HepG2 (cell line): ENCODE measurements at regions not wholly inside any gene's neighbourhood (a gene's known extent, or its start where the extent isn't known, plus 50 kb on each side); places are given as distances from the start of the nearest gene placed in this dataset.

ENCODE experiments used
- ATAC-seq: fragments of 200-7000 bp; cut with Tn5 transposase; 3 replicates; pipeline ENCODE4 v1.9.1; 2020; ENCODE audit warnings: mild to moderate bottlenecking, moderate library complexity
- BruUV-seq: library from RNA; stranded (reverse); fragments of 400-500 nt; replicated peaks from 2 replicates; lab custom pipeline; 2021; lab: Mats Ljungman, UMichigan
- CTCF ChIA-PET: fragments of 300-600 bp; formaldehyde crosslinking; extraction: SDS; loops from one replicate; lab custom pipeline; 2021; ENCODE audit warnings: low total read pairs, inconsistent platforms, low intra/inter-chr PET ratio; lab: Yijun Ruan, JAX
- POLR2A ChIA-PET: fragments of 350-600 bp; sonication (Branson Sonifier 250); formaldehyde crosslinking; loops from one replicate; lab custom pipeline; 2020; ENCODE audit warnings: antibody characterized with exemption, inconsistent platforms; lab: Yijun Ruan, JAX
- DNase-seq: peaks from one replicate; pipeline ENCODE4 v3.0.0-alpha.2; 2015; ENCODE audit warnings: low spot score
- FAIRE-seq: peaks from 3 replicates; lab custom pipeline; 2011; peaks lifted over from hg19 to GRCh38; lab: Jason Lieb, UNC
- H2AFZ ChIP-seq: one replicate; pipeline ENCODE4 v1.6.1; 2011; ENCODE audit warnings: low read length, inconsistent platforms
- H3K27ac ChIP-seq: fragments of 300-600 bp; 3 replicates; pipeline ENCODE4 v1.8.0; 2011; ENCODE audit warnings: mixed run types, mild to moderate bottlenecking, mixed read lengths, low read length, inconsistent platforms; ENCODE audit not compliant: insufficient read depth; ENCODE audit errors: extremely low read length
- H3K27me3 ChIP-seq, 2 experiments: fragments of 200-600 bp in 1 of 2; 2 replicates in 1 of 2; 3 replicates in 1 of 2; pipeline versions ENCODE4 v1.6.0 to v1.8.0; 2011; ENCODE audit warnings: low read length in 2 of 2, mild to moderate bottlenecking in 2 of 2, moderate library complexity in 2 of 2, inconsistent platforms in 1 of 2; ENCODE audit not compliant: insufficient read depth in 2 of 2, control insufficient read depth in 1 of 2
- H3K36me3 ChIP-seq, 2 experiments: fragments of 200-600 bp in 1 of 2; replicated peaks in 1 of 2; 2 replicates in 1 of 2; 3 replicates in 1 of 2; pipeline versions ENCODE4 v1.5.1 to v1.8.0; 2011; ENCODE audit warnings: low read length in 2 of 2, inconsistent platforms in 1 of 2; ENCODE audit not compliant: insufficient read depth in 2 of 2, control insufficient read depth in 1 of 2
- H3K4me1 ChIP-seq: 2 replicates; pipeline ENCODE4 v1.5.1; 2012; ENCODE audit warnings: low read length, inconsistent platforms; ENCODE audit not compliant: insufficient read depth
- H3K4me2 ChIP-seq: 2 replicates; pipeline ENCODE4 v1.6.0; 2011; ENCODE audit warnings: low read depth, low read length, inconsistent platforms
- H3K4me3 ChIP-seq, 3 experiments: fragments of 200-600 bp in 1 of 3; sonication (generic), shearing (Covaris generic) in 1 of 3; replicated peaks in 1 of 3; 2 replicates each; pipeline ENCODE4 v1.5.1; 2011 to 2016; ENCODE audit warnings: low read length in 3 of 3, inconsistent platforms in 2 of 3, low read depth in 2 of 3, mild to moderate bottlenecking in 2 of 3, control low read depth in 1 of 3, mixed read lengths in 1 of 3; ENCODE audit not compliant: insufficient read depth in 1 of 3
- H3K79me2 ChIP-seq: one replicate; pipeline ENCODE4 v1.6.1; 2011; ENCODE audit warnings: low read length, inconsistent platforms; ENCODE audit not compliant: insufficient read depth
- H3K9ac ChIP-seq: 2 replicates; pipeline ENCODE4 v1.6.0; 2011; ENCODE audit warnings: mild to moderate bottlenecking, low read depth, low read length, inconsistent platforms; ENCODE audit not compliant: insufficient read depth
- H3K9me3 ChIP-seq: 2 replicates; pipeline ENCODE4 v1.5.1; 2012; ENCODE audit warnings: mild to moderate bottlenecking, low read length
- H4K20me1 ChIP-seq: 2 replicates; pipeline ENCODE4 v1.6.0; 2011; ENCODE audit warnings: inconsistent platforms, mild to moderate bottlenecking, low read length, moderate library complexity; ENCODE audit not compliant: insufficient read depth
- MATR3 ChIP-seq: sonication (generic); formaldehyde crosslinking; IDR thresholded peaks from 2 replicates; pipeline ENCODE4 v1.4.0; 2020; ENCODE audit warnings: missing genetic modification reagents
- NBN ChIP-seq: fragments of 450-650 bp; conservative IDR thresholded peaks from 2 replicates; pipeline ENCODE4 v1.6.1; 2017
- WGBS: methylation state at CpG from one replicate; pipeline ENCODE4 v1.1.6; 2017; ENCODE audit warnings: low lambda C conversion rate; 5-methylcytosine and 5-hydroxymethylcytosine counted together
- in situ Hi-C: cut with HindIII; loops from 2 replicates; pipeline ENCODE4 v1.10.0; 2017; ENCODE audit warnings: low pct_unique_long_range_greater_than_20kb; ENCODE audit not compliant: extremely low pct_ligation_motif_present
- intact Hi-C: fragments of 100-400 bp; cut with micrococcal nuclease; formaldehyde crosslinking; loops from one replicate; pipeline ENCODE4 v1.10.0; 2022; ENCODE audit not compliant: unreplicated experiment
- TF ChIP-seq, protein P1 (sequence below): sonication (generic); formaldehyde crosslinking; IDR thresholded peaks from 2 replicates; pipeline ENCODE4 v1.8.0; 2022; ENCODE audit warnings: mild to moderate bottlenecking, missing genetic modification reagents; ENCODE audit not compliant: insufficient replicate concordance
- TF ChIP-seq, protein P2 (sequence below): sonication (generic); formaldehyde crosslinking; IDR thresholded peaks from 2 replicates; pipeline ENCODE4 v1.5.0; 2020; ENCODE audit warnings: mild to moderate bottlenecking, missing genetic modification reagents, borderline replicate concordance

- no peaks in the 10 kb centered on the region for H3K9me3 ChIP-seq
- CTCF ChIA-PET, result no interaction called here
- H3K4me2 ChIP-seq, result no peak overlapping the region
- peaks cover 68% of the 10 kb centered on the region for H3K4me1 ChIP-seq
- no peak for DNase-seq
- in situ Hi-C loops, result no loop called here
- intact Hi-C loops, result loop anchor here (1.0 kb wide), 1 partner anchor 23 kb away; no protein-coding TSS in a partner anchor
- TF ChIP-seq MATR3 (CRISPR knock-in tag) (no peak), NBN (no peak)
- TF ChIP-seq, protein P1, sequence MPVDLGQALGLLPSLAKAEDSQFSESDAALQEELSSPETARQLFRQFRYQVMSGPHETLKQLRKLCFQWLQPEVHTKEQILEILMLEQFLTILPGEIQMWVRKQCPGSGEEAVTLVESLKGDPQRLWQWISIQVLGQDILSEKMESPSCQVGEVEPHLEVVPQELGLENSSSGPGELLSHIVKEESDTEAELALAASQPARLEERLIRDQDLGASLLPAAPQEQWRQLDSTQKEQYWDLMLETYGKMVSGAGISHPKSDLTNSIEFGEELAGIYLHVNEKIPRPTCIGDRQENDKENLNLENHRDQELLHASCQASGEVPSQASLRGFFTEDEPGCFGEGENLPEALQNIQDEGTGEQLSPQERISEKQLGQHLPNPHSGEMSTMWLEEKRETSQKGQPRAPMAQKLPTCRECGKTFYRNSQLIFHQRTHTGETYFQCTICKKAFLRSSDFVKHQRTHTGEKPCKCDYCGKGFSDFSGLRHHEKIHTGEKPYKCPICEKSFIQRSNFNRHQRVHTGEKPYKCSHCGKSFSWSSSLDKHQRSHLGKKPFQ (CRISPR knock-in tag), result no peak
- TF ChIP-seq, protein P2, sequence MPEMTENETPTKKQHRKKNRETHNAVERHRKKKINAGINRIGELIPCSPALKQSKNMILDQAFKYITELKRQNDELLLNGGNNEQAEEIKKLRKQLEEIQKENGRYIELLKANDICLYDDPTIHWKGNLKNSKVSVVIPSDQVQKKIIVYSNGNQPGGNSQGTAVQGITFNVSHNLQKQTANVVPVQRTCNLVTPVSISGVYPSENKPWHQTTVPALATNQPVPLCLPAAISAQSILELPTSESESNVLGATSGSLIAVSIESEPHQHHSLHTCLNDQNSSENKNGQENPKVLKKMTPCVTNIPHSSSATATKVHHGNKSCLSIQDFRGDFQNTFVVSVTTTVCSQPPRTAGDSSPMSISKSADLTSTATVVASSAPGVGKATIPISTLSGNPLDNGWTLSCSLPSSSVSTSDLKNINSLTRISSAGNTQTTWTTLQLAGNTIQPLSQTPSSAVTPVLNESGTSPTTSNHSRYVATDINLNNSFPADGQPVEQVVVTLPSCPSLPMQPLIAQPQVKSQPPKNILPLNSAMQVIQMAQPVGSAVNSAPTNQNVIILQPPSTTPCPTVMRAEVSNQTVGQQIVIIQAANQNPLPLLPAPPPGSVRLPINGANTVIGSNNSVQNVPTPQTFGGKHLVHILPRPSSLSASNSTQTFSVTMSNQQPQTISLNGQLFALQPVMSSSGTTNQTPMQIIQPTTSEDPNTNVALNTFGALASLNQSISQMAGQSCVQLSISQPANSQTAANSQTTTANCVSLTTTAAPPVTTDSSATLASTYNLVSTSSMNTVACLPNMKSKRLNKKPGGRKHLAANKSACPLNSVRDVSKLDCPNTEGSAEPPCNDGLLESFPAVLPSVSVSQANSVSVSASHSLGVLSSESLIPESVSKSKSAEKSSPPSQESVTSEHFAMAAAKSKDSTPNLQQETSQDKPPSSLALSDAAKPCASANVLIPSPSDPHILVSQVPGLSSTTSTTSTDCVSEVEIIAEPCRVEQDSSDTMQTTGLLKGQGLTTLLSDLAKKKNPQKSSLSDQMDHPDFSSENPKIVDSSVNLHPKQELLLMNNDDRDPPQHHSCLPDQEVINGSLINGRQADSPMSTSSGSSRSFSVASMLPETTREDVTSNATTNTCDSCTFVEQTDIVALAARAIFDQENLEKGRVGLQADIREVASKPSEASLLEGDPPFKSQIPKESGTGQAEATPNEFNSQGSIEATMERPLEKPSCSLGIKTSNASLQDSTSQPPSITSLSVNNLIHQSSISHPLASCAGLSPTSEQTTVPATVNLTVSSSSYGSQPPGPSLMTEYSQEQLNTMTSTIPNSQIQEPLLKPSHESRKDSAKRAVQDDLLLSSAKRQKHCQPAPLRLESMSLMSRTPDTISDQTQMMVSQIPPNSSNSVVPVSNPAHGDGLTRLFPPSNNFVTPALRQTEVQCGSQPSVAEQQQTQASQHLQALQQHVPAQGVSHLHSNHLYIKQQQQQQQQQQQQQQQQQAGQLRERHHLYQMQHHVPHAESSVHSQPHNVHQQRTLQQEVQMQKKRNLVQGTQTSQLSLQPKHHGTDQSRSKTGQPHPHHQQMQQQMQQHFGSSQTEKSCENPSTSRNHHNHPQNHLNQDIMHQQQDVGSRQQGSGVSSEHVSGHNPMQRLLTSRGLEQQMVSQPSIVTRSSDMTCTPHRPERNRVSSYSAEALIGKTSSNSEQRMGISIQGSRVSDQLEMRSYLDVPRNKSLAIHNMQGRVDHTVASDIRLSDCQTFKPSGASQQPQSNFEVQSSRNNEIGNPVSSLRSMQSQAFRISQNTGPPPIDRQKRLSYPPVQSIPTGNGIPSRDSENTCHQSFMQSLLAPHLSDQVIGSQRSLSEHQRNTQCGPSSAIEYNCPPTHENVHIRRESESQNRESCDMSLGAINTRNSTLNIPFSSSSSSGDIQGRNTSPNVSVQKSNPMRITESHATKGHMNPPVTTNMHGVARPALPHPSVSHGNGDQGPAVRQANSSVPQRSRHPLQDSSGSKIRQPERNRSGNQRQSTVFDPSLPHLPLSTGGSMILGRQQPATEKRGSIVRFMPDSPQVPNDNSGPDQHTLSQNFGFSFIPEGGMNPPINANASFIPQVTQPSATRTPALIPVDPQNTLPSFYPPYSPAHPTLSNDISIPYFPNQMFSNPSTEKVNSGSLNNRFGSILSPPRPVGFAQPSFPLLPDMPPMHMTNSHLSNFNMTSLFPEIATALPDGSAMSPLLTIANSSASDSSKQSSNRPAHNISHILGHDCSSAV (CRISPR knock-in tag), result no peak
- no peaks in the 10 kb centered on the region for H3K79me2 ChIP-seq
- no peak overlapping the region for H3K4me3 ChIP-seq
- FAIRE-seq, result no peak
- no peaks in the 10 kb centered on the region for H4K20me1 ChIP-seq
- no peaks in the 10 kb centered on the region for H3K36me3 ChIP-seq
- WGBS, result 62% methylated on average over 12 of the region's 13 CpGs
- no TSS peak for BruUV-seq
- H3K27me3 ChIP-seq, result peaks cover 0 to 7% of the 10 kb centered on the region in 2 experiments; a peak in 1 of 5 replicates
- ATAC-seq, result no peak
- POLR2A ChIA-PET, result no interaction called here
- no peak overlapping the region for H3K9ac ChIP-seq
- no peak overlapping the region for H2AFZ ChIP-seq
- no peak overlapping the region for H3K27ac ChIP-seq
Observed at GRCh38 chr11:126139111-126140091, 72.0 kb downstream of the RPUSD4 start.
